HG02852 (cell line): ENCODE measurements at regions not wholly inside any gene's neighbourhood (a gene's known extent, or its start where the extent isn't known, plus 50 kb on each side); places are given as distances from the start of the nearest gene placed in this dataset.

Experiments
- ATAC-seq: cut with Tn5 transposase; IDR thresholded peaks from one replicate; pipeline ENCODE4 v1.9.1; 2021; ENCODE audit warnings: mild to moderate bottlenecking, moderate library complexity; ENCODE audit not compliant: unreplicated experiment

DNA sequence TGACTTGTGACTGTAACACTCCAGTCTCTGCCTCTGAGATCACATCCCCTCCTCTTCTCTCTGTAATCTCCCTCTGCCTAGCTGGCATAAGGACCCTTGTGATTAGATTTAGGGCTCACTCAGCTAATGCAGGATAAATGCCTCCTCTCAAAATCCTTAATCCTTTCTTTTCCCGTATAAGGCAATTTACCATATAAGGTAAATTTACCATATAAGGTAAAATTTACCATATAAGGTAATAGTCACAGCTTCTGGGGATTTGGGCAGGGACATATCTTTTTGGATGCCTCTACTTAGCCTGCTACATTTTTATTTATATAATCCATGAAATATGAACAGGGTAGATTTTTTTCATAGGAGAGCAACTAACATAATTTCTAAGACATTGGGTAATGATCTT lies 318.0 kb upstream of the PUM3 start:
- no peak for ATAC-seq

DNA sequence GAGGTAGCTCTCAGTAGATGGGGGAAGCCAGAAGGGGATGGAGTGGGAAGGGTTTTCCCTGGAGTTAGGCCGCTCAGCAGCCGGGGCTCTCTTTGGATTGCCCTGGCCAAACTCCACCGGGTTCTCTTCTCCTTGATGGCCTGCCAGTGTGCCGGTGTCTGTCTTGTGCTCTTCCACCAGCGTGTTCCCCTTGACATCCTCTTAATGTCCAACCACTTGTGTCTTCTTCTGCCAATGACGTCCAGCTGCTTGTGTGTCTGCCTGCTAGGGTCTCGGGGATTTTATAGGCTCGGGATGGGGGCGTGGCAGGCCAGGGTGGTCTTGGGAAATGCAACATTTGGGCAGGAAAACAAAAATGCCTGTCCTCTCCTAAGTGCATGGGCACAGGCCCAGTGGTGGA lies 313.1 kb upstream of the PUM3 start:
- no peak for ATAC-seq

DNA sequence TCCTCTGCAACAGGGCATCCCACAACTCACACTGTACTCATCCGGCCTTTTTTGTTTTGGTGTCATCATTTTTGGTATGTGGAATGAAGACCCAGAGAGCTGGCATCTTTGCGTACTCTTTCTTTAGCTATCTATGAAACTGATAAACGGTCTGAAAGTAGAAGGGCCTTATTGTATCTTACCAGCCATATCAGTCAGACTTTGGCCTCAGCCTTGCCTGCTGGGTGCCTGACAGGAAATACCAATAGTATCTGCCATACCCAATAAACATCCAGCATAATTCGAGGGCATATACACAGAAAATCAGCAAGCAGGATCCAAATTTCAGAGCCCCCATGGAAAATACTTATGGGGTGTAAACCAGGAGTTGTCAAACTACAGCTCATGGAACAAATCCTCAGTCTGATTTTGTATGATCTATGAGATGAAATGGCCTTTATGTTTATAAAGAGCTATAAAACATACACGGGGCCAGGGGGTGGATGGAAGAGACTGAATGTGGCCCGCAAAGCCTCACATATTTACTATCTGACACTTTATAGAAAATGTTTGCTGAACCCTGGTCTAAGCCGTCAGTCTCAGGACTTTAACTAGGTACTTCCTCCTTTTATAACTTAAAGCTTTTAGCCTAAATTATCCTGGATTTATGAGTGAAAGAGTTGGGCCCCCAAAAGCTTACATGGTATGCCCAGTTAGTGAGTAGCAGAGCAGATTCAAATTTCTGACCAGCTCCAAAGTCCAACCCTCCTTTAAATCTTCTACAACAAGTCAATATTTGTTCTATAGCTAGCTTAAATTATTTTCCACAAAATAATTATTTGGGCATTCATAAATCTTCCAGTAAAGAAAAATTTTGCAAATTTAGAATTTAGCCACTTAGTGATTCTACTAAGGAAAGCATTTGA lies 308.0 kb upstream of the PUM3 start:
- no peak for ATAC-seq

DNA sequence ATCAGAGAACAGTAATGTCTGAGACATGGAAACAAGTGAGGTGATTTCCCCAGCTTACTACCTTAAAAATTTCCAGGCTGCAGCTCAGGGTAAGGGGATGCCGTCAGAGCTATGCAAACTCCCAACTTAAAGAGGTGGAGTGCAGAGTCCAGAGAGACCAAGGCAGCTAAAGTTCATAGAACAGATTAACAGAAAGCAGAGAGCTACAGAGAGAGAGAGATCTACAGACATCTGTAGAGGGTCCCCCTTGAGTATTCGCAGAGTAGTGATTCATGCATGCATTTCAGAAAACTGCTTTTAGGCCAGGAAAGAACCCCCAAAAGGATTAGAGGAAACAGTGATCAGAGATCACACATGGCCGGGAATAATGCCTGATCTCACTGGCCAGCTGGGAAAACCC lies 306.2 kb upstream of the PUM3 start:
- no peak for ATAC-seq

DNA sequence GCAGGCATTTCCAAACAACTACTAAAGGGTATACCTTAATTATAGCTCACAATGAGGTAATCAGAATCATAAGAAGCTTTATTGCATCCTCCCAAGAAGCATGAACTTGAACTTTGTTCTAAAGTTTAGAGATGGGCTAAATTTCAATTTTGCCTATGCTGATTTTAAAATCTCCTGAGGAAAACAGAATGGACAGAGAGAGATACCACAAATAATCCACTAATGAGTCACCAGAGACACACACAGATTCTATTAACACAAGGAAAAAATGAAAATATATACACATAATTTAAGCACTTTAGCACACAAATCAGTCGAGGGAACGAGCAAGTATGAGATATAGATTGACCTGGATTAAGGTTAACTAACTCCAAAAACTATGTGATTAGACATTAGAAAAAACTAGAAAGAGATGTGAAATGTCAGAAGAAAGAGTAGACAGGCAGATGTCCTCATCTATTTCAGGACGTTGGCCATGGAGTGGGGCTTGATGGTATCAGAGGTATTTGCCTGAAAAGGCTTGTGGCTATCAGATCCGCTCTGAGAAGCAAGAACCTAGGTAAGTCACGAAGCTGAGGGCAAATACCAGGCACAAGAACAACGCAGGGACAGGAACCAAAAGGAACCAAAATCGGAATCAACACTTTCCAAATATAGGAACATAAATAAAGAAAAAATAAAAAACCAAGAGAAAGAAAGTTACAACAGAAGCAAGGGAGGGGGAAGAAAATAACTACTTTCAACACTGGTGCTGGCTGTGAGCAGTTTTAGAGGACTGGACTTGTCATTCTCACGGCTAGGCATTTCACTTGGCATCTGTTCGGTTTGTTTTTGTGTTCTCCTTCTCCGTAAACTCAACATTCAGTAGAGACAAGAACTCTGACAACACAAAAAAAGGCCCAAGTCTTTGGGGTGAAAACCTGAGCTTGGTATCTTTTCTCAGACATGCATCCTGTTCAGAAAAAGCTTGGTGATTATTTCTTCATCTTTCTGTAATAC lies 294.6 kb upstream of the PUM3 start:
- ATAC-seq: no peak

DNA sequence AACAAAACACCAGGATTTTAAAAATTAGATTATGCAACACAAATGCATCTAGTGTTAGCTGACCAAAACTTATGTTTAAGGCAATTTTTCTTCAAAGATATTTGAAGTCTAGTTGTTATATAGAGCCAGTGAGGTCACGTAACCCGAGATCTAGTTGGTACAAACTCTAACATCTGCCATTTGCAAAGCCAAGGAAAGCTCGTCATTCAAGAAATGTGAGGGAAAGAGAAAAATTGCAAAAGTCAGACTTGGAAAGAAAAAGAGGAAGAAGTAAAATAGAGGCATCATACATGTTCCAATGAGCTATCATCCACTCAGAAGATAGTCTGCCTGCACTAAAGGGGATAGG lies 293.4 kb upstream of the PUM3 start:
- no peak for ATAC-seq

DNA sequence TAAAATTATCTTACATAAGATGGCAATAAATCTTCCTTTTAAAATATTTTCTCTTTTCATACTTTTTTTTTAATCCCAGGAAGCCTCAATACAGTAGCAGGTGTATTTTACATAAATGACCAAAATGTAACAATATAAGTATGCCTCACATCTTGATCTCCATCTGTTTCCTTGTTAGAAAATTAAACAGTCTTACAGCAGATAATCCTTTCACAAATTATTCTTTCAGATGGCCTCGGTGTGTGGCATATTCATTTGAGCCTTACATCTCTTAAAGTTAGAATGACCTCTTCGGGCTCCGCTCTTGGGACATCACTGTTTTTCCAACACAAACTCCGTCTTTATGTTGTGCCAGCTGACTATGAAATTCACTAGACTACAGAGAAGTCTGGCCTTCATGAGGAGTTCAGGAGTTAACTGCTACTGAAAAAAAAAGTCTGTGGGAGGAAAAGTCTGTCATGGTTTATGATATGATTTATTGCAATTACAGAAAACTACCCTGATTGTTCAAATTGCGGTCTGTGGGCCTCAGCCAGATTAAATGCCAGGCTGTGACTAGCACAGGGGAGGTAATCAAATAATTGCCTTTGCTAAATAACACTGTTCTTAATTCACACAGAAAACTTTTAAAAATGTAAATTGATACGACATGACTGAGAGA lies 292.9 kb upstream of the PUM3 start:
- no peak for ATAC-seq

DNA sequence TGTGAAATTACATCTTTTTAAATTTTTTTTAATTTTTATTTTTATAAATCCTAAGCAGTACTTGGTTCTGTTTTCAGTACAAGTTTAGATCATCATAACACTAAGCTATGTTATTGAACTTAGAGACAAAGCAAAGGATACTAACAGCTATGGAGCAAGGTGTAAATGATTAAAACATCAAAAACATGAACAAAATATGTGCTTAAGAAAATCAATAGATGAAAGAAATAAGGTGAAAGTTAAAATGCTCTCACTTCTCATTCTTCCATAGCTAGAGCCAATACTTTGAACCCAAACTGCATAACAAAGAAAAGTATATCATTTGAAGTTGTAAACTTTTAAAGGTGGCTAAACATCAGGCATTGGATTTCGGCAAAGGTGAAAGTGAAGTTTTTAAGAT lies 292.3 kb upstream of the PUM3 start:
- ATAC-seq: no peak

DNA sequence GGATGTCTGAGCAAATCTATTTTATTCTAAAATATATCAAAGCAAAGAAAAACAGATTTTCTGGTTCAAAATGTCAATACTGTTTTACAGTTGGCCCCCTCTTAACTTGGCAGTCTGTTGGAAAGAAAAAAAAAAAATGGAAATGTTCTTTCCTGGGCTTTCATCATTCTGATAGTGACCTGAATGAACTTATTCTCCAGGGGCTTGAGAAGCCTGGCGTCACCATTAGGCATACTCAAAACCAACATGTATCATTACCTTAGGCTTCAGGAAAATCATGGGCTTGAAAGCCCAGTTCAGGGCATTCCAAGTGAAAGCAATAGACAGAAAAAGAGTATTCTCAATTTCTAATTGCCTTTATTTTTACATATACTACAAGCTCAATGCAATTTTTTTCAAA lies 283.7 kb upstream of the PUM3 start:
- no peak for ATAC-seq

DNA sequence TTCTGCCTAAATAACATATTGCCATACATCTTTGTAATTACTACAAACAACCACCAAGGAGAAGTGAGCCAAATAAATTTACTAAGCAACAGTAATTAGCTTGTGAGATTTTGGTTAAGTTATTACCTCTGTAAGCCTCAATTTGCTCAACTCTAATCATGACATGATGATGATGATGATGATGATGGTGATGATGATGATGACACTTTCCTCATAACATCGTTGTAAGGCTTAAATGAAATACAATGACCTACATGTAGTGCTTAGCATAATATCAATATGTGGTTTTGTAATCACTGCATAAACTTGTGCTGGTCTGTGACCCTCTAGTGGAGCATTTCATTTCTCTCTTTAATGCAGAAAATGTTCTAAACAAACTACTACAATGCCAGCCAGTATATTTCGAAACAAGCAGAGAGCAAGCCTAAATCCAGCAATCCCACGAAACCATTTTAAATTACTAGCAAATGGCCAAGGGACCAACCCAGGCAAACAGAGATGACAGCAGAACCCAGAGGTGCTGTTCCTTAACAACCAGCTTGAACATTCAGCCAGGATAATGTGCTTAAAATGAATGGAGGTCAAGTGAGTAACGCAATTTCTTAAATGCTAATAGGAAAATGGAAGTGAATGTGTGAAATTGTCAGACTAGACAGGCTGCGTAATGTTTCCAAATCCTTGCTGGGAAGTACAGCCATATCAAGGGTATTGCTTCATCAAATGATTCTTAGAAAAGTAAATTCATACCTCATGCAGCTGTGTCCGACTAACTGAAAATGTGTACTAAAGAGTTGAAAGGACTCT lies 281.9 kb upstream of the PUM3 start:
- no peak for ATAC-seq

DNA sequence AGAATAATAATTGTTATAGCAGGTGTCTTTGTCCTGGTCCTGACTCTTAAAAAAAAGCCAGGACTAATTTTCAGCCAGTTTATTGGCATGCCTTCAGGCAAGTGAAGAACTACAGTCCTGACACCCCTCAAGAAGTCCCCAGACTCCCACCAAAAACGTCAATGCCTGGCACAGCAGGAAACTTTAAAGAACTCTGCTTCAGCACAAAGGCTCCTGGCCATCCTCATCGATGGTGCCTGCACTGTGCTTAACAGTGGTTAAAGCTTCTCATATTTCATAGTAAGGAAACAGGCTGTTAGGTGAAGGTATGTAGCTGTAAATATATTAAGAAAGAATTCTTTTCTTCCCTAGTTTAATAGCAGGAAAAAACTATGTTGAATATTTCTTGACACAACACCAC lies 280.1 kb upstream of the PUM3 start:
- no peak for ATAC-seq

DNA sequence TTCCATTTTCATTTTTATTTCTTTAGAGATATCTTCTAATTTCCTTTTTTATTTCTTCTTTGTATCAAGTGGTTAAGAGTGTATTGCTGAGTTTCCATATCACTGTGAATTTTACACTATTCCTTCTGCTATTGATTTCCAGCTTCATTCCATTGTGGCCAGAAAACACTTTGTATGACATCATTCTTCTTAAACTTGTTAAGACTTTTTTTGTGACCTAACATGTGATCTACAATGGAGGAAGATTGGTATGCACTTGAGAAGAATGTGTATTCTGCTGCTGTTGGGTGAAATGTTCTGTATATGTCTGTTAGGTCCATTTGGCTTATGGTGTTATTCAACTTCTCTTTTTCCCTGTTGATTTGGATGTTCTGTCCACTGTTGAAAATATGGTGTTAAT lies 274.2 kb upstream of the PUM3 start:
- ATAC-seq: no peak

DNA sequence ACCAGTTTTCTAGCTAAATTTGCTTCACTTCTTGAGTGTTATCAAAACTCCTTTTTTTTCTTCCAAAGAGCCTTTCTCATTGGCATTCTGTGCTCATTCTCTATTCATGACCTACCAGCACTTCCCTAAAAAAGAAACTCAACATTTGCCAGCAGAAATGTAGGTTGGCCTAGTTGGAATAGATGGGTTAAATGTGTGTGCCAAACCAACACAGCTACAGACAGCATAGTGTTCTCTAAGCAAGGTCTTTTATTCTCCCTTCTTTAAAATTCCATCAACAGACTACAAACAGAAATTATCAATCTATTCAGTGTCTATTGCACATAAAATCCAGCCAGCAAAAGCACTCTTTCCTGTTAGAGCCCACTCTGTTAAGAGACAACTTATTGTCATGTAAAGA lies 255.8 kb upstream of the PUM3 start:
- no peak for ATAC-seq

DNA sequence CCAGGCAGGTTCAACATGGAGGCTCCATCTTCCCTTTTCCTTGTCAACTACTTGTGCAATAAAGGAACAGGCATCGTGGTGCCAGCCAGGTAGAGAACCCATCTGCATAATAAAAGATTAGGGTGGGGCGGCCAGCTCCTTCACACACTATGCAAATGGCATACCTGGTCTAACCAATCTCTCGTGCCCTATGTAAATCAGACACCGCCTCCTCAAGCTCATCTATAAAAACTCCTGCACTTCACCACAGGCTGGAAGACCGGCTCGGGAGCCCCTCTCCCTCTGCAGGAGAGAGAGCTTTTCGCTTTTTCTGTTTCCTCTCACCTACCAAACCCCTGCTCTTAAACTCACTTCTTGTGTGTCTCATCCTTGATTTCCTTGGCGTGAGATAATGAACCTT lies 244.3 kb upstream of the PUM3 start:
- no peak for ATAC-seq

DNA sequence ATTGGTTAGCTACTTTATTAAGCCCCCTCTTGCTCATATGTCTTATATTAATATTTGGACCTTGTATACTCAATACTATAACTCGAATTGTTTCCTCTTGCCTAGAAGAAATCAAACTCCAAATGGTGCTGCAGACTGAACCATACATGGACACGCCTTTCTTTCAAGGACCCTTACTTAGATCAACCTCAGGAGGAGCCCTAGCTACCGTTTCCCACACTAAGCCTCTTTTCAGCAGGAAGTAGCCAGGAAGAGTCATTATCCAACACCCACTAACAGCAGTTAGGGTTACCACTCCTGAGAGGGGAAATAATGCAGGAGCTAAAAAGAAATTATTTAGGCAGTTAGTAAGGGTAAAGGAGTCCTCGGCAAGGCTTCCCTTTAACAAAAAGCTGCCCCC lies 243.8 kb upstream of the PUM3 start:
- no peak for ATAC-seq

DNA sequence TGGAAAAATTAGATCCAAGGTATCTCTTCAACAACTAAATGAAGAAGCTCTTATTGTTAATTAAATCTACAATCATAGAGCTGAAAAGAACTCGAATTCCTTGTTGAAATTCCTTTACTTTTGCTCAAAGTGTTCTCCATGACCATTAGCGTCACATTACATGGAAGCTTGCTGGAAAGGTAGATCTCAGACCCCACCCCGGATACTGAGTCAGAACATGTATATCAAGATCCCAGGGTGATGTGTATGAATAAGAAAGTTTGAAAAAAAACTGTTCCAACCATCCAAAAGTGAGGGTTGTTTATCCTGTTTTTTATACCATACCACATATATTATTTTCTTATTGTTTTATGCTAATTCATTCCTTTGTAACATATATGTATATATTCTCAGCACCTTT lies 237.1 kb upstream of the PUM3 start:
- no peak for ATAC-seq

DNA sequence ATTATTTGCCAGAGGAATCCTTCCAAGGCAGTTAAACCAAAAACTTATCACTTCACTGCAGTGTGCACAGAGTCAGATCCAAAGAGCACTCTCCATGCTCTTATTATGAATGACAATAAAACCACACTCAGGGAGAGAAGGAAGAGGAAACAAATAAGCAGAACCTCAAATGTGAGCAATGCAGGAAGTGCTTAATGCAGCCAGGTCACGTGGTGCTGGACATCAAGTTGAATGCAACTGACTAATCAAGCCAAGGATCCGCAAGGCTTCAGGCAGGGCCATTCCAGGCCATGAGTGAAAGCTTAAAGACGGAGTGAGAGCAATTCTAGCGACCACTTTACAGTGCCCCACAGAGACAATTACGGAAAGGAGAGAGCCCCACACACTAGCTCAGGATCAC lies 230.4 kb upstream of the PUM3 start:
- no peak for ATAC-seq

DNA sequence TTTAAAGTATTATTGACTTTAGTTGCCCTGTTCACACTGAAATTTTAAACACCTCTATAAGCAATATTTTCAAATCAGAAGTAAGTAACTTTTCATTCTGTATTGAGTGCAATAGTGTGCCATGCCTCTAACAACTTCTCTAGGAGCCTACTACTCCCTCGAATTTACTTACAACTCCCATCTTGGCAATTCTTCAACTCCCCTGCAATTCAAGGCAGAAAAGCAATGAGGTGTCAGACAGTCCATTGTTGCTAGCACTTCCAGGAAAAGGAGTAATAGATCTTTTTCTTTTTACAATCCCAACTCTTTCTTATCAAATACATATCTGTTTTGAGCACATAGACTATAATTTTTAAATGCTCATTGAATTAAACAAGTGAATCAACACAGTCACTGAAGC lies 222.7 kb upstream of the PUM3 start:
- ATAC-seq: no peak

DNA sequence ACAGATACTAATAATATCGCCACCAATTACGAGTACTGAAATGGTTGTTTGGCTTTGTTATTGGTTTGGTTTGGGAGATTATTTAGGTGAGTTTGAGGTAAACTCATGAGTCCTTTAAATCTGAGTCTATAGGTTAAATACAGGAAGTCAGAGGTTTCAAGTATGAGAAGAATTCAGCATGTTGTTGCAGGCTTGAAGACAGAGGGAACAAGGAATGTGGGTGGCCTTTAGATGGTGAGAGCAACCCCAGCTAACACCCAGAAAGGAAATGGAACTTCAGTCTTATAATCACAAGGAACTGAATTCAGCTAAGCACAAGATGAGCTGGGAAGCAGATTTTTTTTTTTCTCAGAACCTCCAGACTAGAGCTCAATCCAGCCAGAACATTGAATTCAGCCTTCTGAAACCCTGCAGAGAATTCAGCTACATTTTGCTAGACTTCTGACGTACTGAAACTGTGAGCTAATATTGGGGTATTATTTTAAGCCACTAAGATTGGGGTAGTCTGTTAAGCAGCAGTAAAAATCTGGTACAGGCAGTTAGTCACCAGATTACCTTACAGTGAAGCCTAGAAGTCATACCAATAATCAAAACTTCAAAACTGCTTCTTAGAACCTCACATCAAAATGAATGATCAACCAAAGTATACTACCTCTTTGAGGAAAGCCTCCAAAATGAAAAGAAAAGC lies 216.0 kb upstream of the PUM3 start:
- no peak for ATAC-seq

DNA sequence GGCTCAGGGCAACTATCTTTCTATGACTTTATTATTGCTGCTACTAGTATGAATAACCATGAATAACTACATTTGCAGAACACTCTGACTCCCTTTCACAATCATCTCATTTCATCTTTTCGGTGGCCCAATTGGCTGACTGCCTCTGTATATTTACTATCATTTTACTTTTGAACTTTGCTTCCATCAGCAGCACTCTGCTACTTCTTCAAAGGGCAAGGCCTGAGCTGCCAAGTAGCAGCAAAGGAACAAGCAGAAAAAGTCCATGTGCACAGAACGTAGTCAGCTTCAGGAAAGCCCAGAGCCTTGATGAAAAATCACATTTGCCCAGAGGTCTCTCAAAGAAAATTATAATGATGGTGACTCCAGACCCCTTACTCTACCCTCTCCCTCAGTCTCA lies 214.5 kb upstream of the PUM3 start:
- no peak for ATAC-seq
